SK-N-MC (cell line): ENCODE measurements at regions not wholly inside any gene's neighbourhood (a gene's known extent, or its start where the extent isn't known, plus 50 kb on each side); places are given as distances from the start of the nearest gene placed in this dataset.

Experiments
- DNase-seq: peaks from one replicate; pipeline ENCODE4 v3.0.0-alpha.2; 2011; ENCODE audit warnings: low read depth, low spot score
- H3K27ac ChIP-seq: fragments of 200-600 bp; sonication (generic); 2 replicates; pipeline ENCODE4 v1.5.1; 2016; ENCODE audit warnings: mixed run types
- H3K36me3 ChIP-seq: fragments of 200-600 bp; sonication (generic); 2 replicates; pipeline ENCODE4 v1.6.1; 2017; ENCODE audit warnings: antibody characterized with exemption, low read length, mixed read lengths; ENCODE audit not compliant: insufficient read depth
- H3K4me3 ChIP-seq: fragments of 200-600 bp; sonication (generic); 2 replicates; pipeline ENCODE4 v1.5.1; 2016
- H3K9ac ChIP-seq: fragments of 200-600 bp; sonication (generic); 2 replicates; pipeline ENCODE4 v1.8.0; 2017; ENCODE audit warnings: mixed run types, mixed read lengths; ENCODE audit not compliant: insufficient read length
- H3K9me3 ChIP-seq: fragments of 200-600 bp; sonication (generic); 2 replicates; pipeline ENCODE4 v1.6.1; 2017; ENCODE audit warnings: low read depth, mild to moderate bottlenecking, antibody characterized with exemption, low read length, moderate library complexity, mixed read lengths
- EZH2 ChIP-seq: fragments of 200-600 bp; sonication (generic); IDR thresholded peaks from one replicate; pipeline ENCODE4 v1.6.1; 2017; ENCODE audit warnings: antibody characterized with exemption
- FOXP2 ChIP-seq: optimal IDR thresholded peaks from 2 replicates; pipeline ENCODE3; 2011; ENCODE audit warnings: mild to moderate bottlenecking, moderate library complexity; ENCODE audit not compliant: insufficient read depth; ENCODE audit errors: extremely low read length, control extremely low read depth
- POLR2AphosphoS5 ChIP-seq: IDR thresholded peaks from 2 replicates; pipeline ENCODE4 v1.6.1; 2012; ENCODE audit warnings: mild to moderate bottlenecking, low read depth, low read length, borderline replicate concordance

- no peak for DNase-seq
- H3K36me3 ChIP-seq: no peaks in the 10 kb centered on the region; the same call in 1 of the 2 replicates
- no peak overlapping the region for H3K4me3 ChIP-seq
- TF ChIP-seq FOXP2 (no peak), EZH2 (no peak), POLR2AphosphoS5 (no peak)
- no peaks in the 10 kb centered on the region for H3K9me3 ChIP-seq
- no peak overlapping the region for H3K9ac ChIP-seq
- H3K27ac ChIP-seq: no peak overlapping the region
Measured at GRCh38 chr6:104183816-104184435, 675.8 kb downstream of the HACE1 start.

GRCh38 chr6:104182811-104183210, 676.9 kb downstream of the HACE1 start:
- H3K9ac ChIP-seq: no peak overlapping the region
- no peak overlapping the region for H3K4me3 ChIP-seq
- no peaks in the 10 kb centered on the region for H3K9me3 ChIP-seq
- no peak overlapping the region for H3K27ac ChIP-seq
- TF ChIP-seq FOXP2 (no peak), POLR2AphosphoS5 (no peak), EZH2 (no peak)
- no peak for DNase-seq
- no peaks in the 10 kb centered on the region; the same call in 1 of the 2 replicates for H3K36me3 ChIP-seq

GRCh38 chr6:104173668-104174067, 686.1 kb downstream of the HACE1 start:
- no peaks in the 10 kb centered on the region for H3K9me3 ChIP-seq
- TF ChIP-seq POLR2AphosphoS5 (no peak), FOXP2 (no peak), EZH2 (no peak)
- H3K27ac ChIP-seq: no peak overlapping the region
- no peaks in the 10 kb centered on the region for H3K36me3 ChIP-seq
- H3K4me3 ChIP-seq: no peak overlapping the region
- no peak overlapping the region for H3K9ac ChIP-seq
- no peak for DNase-seq

GRCh38 chr6:104170401-104170800, 689.3 kb downstream of the HACE1 start:
- Histone ChIP-seq H3K9ac (no peak overlapping the region), H3K36me3 (peaks cover 6% of the 10 kb centered on the region; the same call in 1 of the 2 replicates), H3K9me3 (peaks cover 4% of the 10 kb centered on the region; the same call in 1 of the 2 replicates), H3K27ac (peak overlapping the region; percentile 38; the same call in 1 of the 2 replicates), H3K4me3 (no peak overlapping the region)
- no peak for TF ChIP-seq EZH2
- no peak for TF ChIP-seq FOXP2
- no peak for TF ChIP-seq POLR2AphosphoS5
- no peak for DNase-seq

GRCh38 chr6:104166055-104166668, 693.6 kb downstream of the HACE1 start:
- Histone ChIP-seq H3K27ac (no peak overlapping the region), H3K36me3 (peaks cover 19% of the 10 kb centered on the region; the same call in 1 of the 2 replicates), H3K9ac (no peak overlapping the region), H3K9me3 (peaks cover 4% of the 10 kb centered on the region; the same call in 1 of the 2 replicates), H3K4me3 (no peak overlapping the region)
- TF ChIP-seq FOXP2 (no peak), POLR2AphosphoS5 (no peak), EZH2 (no peak)
- no peak for DNase-seq

- Histone ChIP-seq H3K9ac (no peak overlapping the region), H3K36me3 (peaks cover 19% of the 10 kb centered on the region; the same call in 1 of the 2 replicates), H3K27ac (no peak overlapping the region), H3K9me3 (peaks cover 4% of the 10 kb centered on the region; the same call in 1 of the 2 replicates), H3K4me3 (no peak overlapping the region)
- TF ChIP-seq POLR2AphosphoS5 (no peak), EZH2 (no peak), FOXP2 (no peak)
- DNase-seq: no peak
Measured at GRCh38 chr6:104162036-104162669, 697.6 kb downstream of the HACE1 start.

- no peak for TF ChIP-seq FOXP2
- TF ChIP-seq EZH2: no peak
- TF ChIP-seq POLR2AphosphoS5: no peak
- no peak for DNase-seq
- Histone ChIP-seq H3K4me3 (no peak overlapping the region; the same call in 1 of the 2 replicates), H3K27ac (peak overlapping the region; percentile 78), H3K9me3 (no peaks in the 10 kb centered on the region), H3K9ac (peak overlapping the region; percentile 39), H3K36me3 (peaks cover 11% of the 10 kb centered on the region)
Measured at GRCh38 chr6:104159045-104159618, 700.6 kb downstream of the HACE1 start.

GRCh38 chr6:104143757-104144156, 716.0 kb downstream of the HACE1 start:
- H3K36me3 ChIP-seq: peaks cover 11% of the 10 kb centered on the region
- H3K9ac ChIP-seq: no peak overlapping the region
- DNase-seq: no peak
- H3K4me3 ChIP-seq: no peak overlapping the region
- no peak overlapping the region for H3K27ac ChIP-seq
- H3K9me3 ChIP-seq: no peaks in the 10 kb centered on the region
- TF ChIP-seq EZH2 (no peak), FOXP2 (no peak), POLR2AphosphoS5 (no peak)
